ENCODE measurements at regions not wholly inside any gene's neighbourhood (a gene's known extent, or its start where the extent isn't known, plus 50 kb on each side); places are given as distances from the start of the nearest gene placed in this dataset.
A peak's percentile ranks its signal among the peaks of the same experiment; 100 is the strongest.

DNA sequence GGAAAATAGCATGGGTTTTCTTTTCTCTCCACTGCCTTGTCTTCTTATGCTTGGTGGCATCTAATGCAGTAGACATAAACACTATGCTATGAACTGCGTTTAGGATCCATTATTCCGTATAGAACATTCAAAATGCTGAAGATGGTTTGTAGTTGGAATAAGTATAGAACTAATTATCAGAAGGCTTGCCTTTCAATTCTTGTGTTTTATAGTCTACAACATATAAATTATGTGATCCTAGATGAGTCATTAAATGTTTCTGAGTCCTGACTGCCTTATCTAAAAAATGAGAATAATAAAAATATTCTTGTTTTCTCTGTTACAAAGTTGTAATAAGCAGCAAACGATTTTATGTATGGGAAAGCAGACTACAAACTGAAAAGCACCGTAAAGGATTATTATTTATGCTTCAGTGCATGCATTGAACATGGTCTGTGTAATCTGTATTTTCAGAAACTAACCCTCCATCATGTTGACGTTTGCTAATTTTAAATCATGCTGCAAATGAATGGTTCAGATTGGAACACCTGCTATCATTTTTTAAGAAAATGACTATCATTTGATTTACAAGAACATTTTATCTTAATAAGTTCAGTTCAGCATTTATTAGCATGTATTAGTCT lies 335.9 kb upstream of the AADAT start:
- TF ChIP-seq, protein P1, sequence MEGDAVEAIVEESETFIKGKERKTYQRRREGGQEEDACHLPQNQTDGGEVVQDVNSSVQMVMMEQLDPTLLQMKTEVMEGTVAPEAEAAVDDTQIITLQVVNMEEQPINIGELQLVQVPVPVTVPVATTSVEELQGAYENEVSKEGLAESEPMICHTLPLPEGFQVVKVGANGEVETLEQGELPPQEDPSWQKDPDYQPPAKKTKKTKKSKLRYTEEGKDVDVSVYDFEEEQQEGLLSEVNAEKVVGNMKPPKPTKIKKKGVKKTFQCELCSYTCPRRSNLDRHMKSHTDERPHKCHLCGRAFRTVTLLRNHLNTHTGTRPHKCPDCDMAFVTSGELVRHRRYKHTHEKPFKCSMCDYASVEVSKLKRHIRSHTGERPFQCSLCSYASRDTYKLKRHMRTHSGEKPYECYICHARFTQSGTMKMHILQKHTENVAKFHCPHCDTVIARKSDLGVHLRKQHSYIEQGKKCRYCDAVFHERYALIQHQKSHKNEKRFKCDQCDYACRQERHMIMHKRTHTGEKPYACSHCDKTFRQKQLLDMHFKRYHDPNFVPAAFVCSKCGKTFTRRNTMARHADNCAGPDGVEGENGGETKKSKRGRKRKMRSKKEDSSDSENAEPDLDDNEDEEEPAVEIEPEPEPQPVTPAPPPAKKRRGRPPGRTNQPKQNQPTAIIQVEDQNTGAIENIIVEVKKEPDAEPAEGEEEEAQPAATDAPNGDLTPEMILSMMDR (IDR thresholded peaks at IDR 0.05; ENCODE audit: low read depth, low read length, missing control alignments), result no peak
- no peak overlapping the region for H3K4me3 ChIP-seq (replicated peaks; ENCODE audit: low read depth, low read length)
- DNase-seq (ENCODE audit: extremely low read depth, low read depth), result no peak

GRCh38 chr4:170425040-170425439 lies 335.3 kb upstream of the AADAT start:
- DNase-seq (ENCODE audit: extremely low read depth, low read depth), result no peak
- TF ChIP-seq, protein P1 (IDR thresholded peaks at IDR 0.05; ENCODE audit: low read depth, low read length, missing control alignments), result no peak
- no peak overlapping the region for H3K4me3 ChIP-seq (replicated peaks; ENCODE audit: low read depth, low read length)

DNA sequence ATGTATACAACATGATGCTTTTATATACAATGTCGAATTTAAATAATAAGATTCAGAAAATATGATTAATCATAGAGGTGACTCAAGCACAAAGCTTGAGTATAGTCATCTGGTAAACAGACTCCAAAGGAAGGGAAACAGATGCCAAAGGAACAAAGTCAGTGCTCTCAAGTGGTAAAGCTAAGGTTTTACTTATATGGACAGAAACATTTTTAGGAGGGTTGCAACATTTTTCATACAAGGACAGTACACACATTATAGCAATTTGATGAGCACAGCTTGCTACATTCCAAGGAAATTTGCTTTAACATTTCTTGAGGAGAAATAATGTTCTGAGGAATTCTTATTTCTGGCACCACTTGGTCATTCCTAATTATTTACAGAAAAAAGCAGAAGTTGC lies 333.4 kb upstream of the AADAT start:
- TF ChIP-seq, protein P1 (IDR thresholded peaks at IDR 0.05; ENCODE audit: low read depth, low read length, missing control alignments), result no peak
- no peak overlapping the region for H3K4me3 ChIP-seq (replicated peaks; ENCODE audit: low read depth, low read length)
- peak; percentile 0 for DNase-seq (ENCODE audit: extremely low read depth, low read depth)

DNA sequence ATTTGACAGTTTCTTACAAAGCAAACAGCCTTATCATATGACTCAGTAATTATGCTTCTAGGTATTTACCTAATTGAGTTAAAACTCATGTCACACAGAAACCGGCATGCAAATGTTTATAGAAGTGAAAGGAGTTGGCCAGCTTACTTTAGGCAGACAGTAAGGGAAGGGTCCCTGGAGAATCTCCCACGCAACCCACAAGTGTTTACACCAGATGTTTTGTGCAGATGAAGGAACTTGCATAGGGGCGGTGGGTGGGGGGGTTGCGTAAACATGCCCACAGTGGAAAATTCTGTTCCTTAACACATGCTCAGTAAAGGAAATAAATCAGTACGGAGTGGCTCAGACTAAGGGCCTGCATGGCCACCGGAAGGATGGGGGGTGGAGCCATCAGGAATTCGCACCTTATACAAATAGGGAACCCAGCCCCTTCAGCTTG lies 330.5 kb upstream of the AADAT start:
- no peak overlapping the region for H3K4me3 ChIP-seq (replicated peaks; ENCODE audit: low read depth, low read length)
- no peak for DNase-seq (ENCODE audit: extremely low read depth, low read depth)
- TF ChIP-seq, protein P1 (IDR thresholded peaks at IDR 0.05; ENCODE audit: low read depth, low read length, missing control alignments), result no peak

- no peak for DNase-seq (ENCODE audit: extremely low read depth, low read depth)
- no peak overlapping the region for H3K4me3 ChIP-seq (replicated peaks; ENCODE audit: low read depth, low read length)
- TF ChIP-seq, protein P1 (IDR thresholded peaks at IDR 0.05; ENCODE audit: low read depth, low read length, missing control alignments), result no peak
Observed at GRCh38 chr4:170414961-170415360, 325.2 kb upstream of the AADAT start.

- TF ChIP-seq, protein P1 (IDR thresholded peaks at IDR 0.05; ENCODE audit: low read depth, low read length, missing control alignments), result no peak
- H3K4me3 ChIP-seq (replicated peaks; ENCODE audit: low read depth, low read length), result no peak overlapping the region
- no peak for DNase-seq (ENCODE audit: extremely low read depth, low read depth)
Observed at GRCh38 chr4:170414360-170414759, 324.6 kb upstream of the AADAT start.

- no peak for DNase-seq (ENCODE audit: extremely low read depth, low read depth)
- TF ChIP-seq, protein P1 (IDR thresholded peaks at IDR 0.05; ENCODE audit: low read depth, low read length, missing control alignments), result no peak
- no peak overlapping the region for H3K4me3 ChIP-seq (replicated peaks; ENCODE audit: low read depth, low read length)
Observed at GRCh38 chr4:170413951-170414350, 324.2 kb upstream of the AADAT start.

All from HFF-Myc (cell line).